NOMO-1 (cell line): ENCODE measurements at regions not wholly inside any gene's neighbourhood (a gene's known extent, or its start where the extent isn't known, plus 50 kb on each side); places are given as distances from the start of the nearest gene placed in this dataset.
"Not testable (repeated sequence)": the region's sequence is repeated elsewhere in the genome, so short reads cannot be mapped to it uniquely, and the experiment has no call there.

Experiments
- DNase-seq, 2 experiments: peaks; one replicate each; lab custom pipeline; 2025; ENCODE audit not compliant: unreplicated experiment in 2 of 2; lab: John Stamatoyannopoulos, UW

GRCh38 chr2:7140306-7140705, 223.1 kb downstream of the RNF144A start:
- DNase-seq: no peak

DNA sequence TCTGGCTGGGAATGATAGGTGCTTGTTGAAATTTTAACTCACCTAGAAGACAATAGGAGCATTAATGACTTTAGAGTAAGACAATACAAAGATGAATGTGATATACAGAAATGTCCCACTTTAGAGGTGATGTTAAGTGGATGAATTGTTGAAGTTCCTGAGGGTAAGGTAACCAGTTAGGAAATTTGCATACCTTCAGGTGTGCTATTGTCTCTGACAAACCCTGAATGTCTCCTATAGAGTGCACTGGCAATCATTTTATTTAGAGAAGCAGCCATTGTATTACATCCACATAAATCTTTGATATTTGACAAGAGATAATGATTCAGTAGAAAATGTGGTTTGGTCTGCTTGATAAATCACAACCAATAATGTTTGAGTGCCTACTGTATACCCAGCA, 228.5 kb downstream of the RNF144A start:
- no peak for DNase-seq

DNA sequence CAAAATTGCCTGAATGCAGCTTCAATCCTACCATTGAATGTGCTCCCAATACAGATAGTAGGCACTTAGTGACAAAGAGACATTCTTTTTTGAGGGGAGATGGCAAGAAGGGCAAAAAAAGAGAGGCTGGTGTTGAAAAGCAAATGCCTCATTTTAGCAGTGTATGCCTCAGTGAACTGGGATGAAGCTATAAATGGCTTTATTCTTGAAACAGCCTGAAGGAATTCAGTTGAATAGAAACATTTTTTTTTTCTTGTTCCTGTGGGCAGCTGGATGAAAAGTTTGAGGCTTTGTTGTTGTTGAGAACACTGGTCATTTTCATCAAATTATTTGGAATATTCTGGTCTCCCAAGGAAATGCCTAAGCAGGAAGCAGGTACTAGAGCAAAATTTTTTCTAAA, 228.9 kb downstream of the RNF144A start:
- DNase-seq: no peak

GRCh38 chr2:7154656-7155055, 237.4 kb downstream of the RNF144A start:
- DNase-seq: no peak

DNA sequence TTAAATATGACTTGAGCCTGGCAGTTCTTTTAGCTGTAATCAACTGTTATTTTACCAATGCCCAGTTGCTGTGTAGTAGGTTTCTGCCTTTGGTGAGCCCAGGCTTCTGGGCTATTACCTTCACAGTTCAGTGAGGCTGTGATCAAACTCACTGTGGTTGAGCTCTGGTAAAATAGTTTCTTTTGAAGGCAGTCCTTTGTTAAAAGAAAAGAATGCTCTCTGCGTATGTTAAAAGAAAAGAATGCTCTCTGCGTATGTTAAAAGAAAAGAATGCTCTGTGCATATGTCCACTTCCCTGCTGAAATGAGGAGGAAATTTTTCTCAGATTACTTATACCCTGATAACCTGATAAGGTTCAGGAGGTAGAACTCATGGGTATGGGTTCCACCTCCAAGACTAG, 244.3 kb downstream of the RNF144A start:
- DNase-seq: no peak

DNA sequence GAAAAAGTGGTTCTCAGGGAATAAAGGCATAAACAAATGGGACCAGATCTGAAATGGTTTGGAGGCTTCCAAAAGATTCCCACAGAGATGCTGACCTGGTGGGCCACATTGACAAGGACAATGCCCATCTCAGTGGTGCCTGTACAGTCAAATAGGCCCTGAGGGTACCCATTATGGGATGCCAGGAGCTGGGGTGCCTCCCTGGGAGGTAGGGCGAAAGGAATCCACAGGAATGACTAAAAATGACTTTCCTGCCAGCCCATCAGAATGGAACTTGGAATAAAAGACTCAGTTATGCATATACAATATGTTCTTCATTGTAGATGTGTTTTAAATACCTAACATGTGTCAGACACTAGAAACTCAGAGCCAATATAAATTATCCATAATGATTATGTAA, 248.5 kb downstream of the RNF144A start:
- DNase-seq: no peak

DNA sequence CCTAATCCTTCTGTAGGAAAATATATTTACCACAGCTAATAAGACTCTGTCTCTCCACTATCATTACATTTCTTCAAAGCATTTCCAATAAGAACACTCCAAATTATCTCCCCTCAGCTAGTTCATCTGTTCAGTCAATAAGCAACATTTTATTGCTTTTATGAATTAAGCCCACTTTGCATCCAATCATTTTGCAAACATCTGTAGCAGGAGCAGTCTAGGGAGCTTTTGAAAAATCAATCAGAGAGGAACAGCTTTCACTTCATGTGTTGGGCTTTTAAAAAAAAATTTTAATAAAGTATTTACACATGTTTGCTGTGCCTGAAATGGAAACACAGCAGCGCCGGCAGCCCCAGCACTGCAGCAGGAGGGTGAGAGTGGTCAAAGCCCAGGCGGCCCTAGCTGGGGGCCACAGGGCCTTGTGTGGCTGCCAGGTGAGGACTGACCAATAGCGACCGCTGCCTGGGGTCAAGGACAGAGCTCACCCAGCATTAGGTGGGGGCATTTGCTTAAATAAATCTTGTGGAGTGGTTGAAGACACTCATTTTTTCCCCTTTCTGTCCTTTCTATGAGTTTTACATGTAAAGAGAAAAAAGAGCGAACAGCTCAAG, 250.7 kb downstream of the RNF144A start:
- no peak for DNase-seq

- no peak for DNase-seq
These were observed 252.4 kb downstream of the RNF144A start for GRCh38 chr2:7169593-7169992.

GRCh38 chr2:7178996-7179395, 261.8 kb downstream of the RNF144A start:
- not testable (repeated sequence) for DNase-seq

GRCh38 chr2:7180638-7181370, 263.6 kb downstream of the RNF144A start:
- no peak for DNase-seq

DNA sequence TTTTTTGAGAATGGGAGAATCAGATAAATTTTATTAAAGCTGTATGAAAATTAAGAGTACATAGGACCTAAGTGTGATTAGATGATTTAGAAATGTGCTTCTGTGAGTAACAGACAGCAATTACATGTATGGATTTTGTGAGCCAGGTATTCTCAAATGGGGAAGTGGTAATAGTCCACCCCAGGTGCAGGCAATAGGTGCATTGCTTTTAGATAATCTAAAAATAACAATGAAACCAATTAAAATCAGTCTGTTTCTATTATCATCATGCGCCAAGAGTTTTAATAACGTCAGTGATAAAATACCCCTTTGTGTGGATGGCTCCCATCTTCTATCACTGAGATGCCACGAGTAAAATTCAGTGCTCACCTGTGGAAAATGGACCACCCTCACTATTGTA, 265.3 kb downstream of the RNF144A start:
- DNase-seq: no peak

DNA sequence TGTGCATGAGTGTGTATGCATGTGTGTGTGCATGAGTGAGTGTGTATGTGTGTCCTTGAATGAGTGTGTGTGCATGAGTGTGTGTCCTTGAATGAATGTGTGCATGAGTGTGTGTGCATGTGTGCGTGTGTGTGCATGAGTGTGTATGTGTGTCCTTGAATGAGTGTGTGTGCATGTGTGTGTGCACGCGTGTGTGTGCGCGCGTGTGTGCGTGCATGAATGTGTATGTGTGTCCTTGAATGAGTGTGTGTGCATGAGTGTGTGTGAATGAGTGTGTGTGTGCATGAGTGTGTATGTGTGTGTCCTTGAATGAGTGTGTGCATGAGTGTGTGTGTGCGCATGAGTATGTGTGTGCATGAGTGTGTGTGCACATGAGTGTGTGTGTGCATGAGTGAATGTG, 271.9 kb downstream of the RNF144A start:
- no peak for DNase-seq

GRCh38 chr2:7190587-7191324, 273.5 kb downstream of the RNF144A start:
- DNase-seq: no peak

DNA sequence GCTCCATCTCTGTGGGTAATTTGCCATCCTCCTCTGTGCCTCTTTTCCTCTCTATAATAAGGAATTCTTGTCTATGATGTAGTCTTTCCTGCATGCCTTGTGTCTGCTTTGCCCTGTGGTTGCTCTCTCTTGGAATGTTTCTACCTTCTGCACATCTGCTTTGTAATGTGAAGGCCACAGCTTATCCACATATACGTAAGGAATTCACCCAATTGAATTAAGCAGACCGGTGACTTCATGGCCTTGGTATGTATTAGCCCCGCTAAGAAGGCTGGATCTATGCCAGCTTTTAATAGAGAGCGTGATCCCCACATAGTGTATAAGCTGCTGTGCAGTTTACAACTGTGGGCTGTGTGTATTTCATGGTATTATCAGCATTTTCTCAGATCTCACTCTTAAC, 274.7 kb downstream of the RNF144A start:
- no peak for DNase-seq

- DNase-seq: no peak
These were observed 276.2 kb downstream of the RNF144A start for GRCh38 chr2:7193457-7193856.

DNA sequence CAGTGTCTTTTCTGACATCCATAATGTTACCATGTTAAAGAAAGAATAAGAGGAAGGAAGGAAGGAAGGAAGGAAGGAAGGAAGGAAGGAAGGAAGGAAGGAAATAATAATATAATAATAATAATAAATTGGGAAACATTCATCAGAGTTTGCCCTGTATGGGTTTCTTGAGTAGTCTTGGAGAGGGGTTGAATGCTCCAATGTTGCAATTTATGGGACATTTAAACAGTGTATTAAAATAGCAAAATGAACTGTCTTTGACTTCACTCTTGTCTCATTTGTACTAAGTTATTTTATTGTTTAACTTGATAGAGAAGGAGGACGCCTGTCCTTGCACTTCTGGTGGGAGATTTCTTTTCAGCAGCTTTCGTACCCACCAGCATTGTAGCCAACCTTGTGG, 277.7 kb downstream of the RNF144A start:
- DNase-seq: no peak

GRCh38 chr2:7196883-7197282, 279.7 kb downstream of the RNF144A start:
- DNase-seq: peak in 1 of 2 experiments; percentile 66

DNA sequence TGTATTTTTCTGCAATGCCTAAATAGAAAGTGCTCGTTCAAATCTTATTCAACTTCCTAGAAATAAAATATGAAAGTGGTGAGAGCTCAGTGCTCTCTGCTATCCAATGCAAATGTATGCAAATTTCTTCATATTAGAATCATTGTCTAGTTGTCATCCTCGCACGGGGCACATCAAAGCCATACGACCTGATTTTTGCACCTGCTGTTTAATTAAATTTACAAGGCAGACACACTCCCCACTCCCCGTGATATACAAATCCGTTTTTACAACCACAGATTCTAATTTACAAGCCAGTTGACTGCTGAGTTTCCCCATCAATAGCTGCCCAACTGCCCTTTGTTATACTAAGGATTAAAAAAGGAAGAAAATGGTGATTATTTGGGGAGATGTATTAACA, 284.6 kb downstream of the RNF144A start:
- no peak for DNase-seq

GRCh38 chr2:7203056-7203467, 285.9 kb downstream of the RNF144A start:
- DNase-seq: peak; percentile 69 to 71

- no peak for DNase-seq
These were observed 288.1 kb downstream of the RNF144A start for GRCh38 chr2:7205151-7205830.

DNA sequence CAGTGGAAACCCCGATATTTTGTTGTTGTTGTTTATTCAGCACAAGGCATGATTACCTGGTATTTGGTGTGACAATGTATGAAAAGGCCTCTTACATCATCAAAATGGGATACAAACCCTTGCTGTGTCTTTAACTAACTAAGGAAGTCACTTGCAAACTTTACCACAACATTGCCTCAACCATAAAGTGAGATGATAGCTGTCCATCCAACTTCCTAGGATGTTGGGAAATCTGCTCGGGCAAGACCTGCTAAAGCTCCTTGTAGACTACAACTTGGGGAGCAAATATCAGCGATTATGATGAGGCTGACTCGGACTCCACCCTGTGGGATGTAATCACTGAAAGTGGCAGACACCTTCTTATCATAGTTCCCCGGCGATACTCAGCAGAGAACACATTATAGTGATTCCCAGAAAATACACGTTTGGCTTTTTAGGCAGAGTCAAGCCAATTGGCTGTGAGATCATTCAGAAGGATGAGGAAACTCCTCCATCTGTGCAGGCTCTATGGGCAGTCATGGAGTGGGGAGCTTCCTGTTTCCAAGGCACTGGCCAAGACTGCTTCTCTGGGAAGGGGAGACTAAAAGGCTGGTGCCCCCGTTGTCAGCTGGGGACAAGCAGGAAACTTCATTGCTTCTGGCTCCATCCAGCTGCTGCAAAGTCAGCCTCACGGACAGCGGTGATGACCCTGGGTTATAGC, 289.0 kb downstream of the RNF144A start:
- peak; percentile 8 to 33 for DNase-seq
